A673 (cell line): ENCODE measurements at regions not wholly inside any gene's neighbourhood (a gene's known extent, or its start where the extent isn't known, plus 50 kb on each side); places are given as distances from the start of the nearest gene placed in this dataset.

Experiments used
- BruUV-seq: library from RNA; stranded (reverse); fragments of 400-500 nt; replicated peaks from 2 replicates; lab custom pipeline; 2021; lab: Mats Ljungman, UMichigan
- CTCF ChIA-PET: fragments of 300-600 bp; sonication (Branson Sonifier 250); formaldehyde crosslinking; loops from one replicate; lab custom pipeline; 2022; ENCODE audit warnings: antibody characterized with exemption; lab: Charles Lee
- POLR2A ChIA-PET: fragments of 300-600 bp; sonication (Branson Sonifier 250); formaldehyde crosslinking; loops from one replicate; lab custom pipeline; 2022; ENCODE audit warnings: antibody characterized with exemption; ENCODE audit not compliant: low non-redundant PET; lab: Charles Lee
- DNase-seq: peaks from one replicate; pipeline ENCODE4 v3.0.0-alpha.2; 2015; ENCODE audit warnings: low spot score
- H3K27ac ChIP-seq: fragments of 200-600 bp; sonication (generic); 2 replicates; pipeline ENCODE4 v1.5.1; 2016; ENCODE audit warnings: mixed run types, low read depth, mild to moderate bottlenecking, mixed read lengths, antibody characterized with exemption, low read length; ENCODE audit not compliant: poor library complexity, severe bottlenecking
- H3K27me3 ChIP-seq: fragments of 200-600 bp; sonication (generic); replicated peaks from 2 replicates; pipeline ENCODE4 v1.6.1; 2017; ENCODE audit warnings: mixed run types, low read depth, mild to moderate bottlenecking, mixed read lengths, antibody characterized with exemption, low read length; ENCODE audit not compliant: insufficient read depth, poor library complexity
- H3K36me3 ChIP-seq: fragments of 200-600 bp; sonication (generic); 2 replicates; pipeline ENCODE4 v1.6.1; 2016; ENCODE audit warnings: mixed run types, mild to moderate bottlenecking, mixed read lengths, antibody characterized with exemption, low read length; ENCODE audit not compliant: insufficient read depth, poor library complexity, severe bottlenecking
- H3K4me1 ChIP-seq: fragments of 200-600 bp; sonication (generic); 2 replicates; pipeline ENCODE4 v1.6.1; 2017; ENCODE audit warnings: mixed run types, mild to moderate bottlenecking, mixed read lengths, antibody characterized with exemption, low read length; ENCODE audit not compliant: insufficient read depth, poor library complexity, severe bottlenecking
- H3K4me3 ChIP-seq: fragments of 200-600 bp; sonication (generic); 2 replicates; pipeline ENCODE4 v1.5.1; 2016; ENCODE audit warnings: low read depth, mixed run types, mild to moderate bottlenecking, mixed read lengths, low read length; ENCODE audit not compliant: poor library complexity, severe bottlenecking
- H3K9me3 ChIP-seq: fragments of 200-600 bp; sonication (generic); 2 replicates; pipeline ENCODE4 v1.6.1; 2016; ENCODE audit warnings: mixed run types, low read depth, mild to moderate bottlenecking, mixed read lengths, antibody characterized with exemption, low read length; ENCODE audit not compliant: poor library complexity, severe bottlenecking
- CTCF ChIP-seq: fragments of 300-800, 200-600 bp; sonication (generic); conservative IDR thresholded peaks from 2 replicates; pipeline ENCODE4 v1.5.1; 2017; ENCODE audit warnings: low read depth, mild to moderate bottlenecking, antibody characterized with exemption, low read length, moderate library complexity, mixed read lengths
- EZH2 ChIP-seq: fragments of 200-600 bp; sonication (generic); IDR thresholded peaks from 2 replicates; pipeline ENCODE4 v1.6.1; 2017; ENCODE audit warnings: borderline replicate concordance, low read depth, mild to moderate bottlenecking, mixed read lengths, antibody characterized with exemption, low read length; ENCODE audit not compliant: poor library complexity, severe bottlenecking
- intact Hi-C: fragments of 100-400 bp; cut with micrococcal nuclease; formaldehyde crosslinking; loops from one replicate; pipeline ENCODE4 v1.10.0; 2022; ENCODE audit not compliant: unreplicated experiment

DNA sequence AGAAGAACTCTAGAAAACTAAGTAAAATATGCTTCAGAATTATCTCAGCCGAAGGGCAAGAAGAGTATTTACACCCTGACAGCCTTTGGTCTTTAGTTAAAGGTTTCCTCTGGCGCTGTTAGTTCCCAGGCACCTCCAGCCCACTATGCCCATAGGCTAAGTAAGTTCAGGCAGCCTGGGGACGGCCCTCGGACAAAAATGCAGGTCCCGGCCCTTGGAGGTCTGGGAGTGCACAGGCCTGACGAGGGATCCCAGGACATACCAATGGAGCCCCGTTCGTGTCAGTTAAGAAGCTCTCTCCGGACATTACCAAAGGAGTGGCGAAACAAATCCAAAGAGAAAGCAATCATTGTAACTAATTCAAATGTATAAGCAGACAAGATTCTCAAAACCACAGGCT lies 311.8 kb downstream of the CD83 start:
- Histone ChIP-seq H3K4me1 (no peaks in the 10 kb centered on the region), H3K27me3 (no peaks in the 10 kb centered on the region), H3K27ac (no peak overlapping the region), H3K36me3 (no peaks in the 10 kb centered on the region), H3K4me3 (no peak overlapping the region), H3K9me3 (no peaks in the 10 kb centered on the region)
- no peak for TF ChIP-seq CTCF
- no peak for TF ChIP-seq EZH2
- BruUV-seq: no TSS peak
- no peak for DNase-seq
- ChIA-PET POLR2A (no interaction called here), CTCF (no interaction called here)
- intact Hi-C loops: no loop called here

DNA sequence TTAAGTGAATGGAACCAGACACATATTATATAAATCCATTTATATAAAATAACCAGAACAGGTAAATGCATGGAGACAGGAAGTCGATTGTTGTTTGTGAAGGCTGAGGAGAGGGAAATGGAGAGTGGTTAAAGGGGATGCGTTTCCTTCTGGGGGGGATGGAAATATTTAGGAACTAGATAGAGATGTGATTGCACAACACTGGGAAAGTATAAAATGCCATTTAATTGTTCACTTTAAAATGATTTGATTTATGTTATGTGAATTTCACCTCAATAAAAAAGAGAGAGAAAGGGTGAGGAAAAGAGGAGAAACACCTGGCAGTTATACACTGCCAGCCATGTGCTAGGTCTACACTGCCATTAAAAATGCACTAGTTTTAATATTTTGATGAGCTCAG lies 312.6 kb downstream of the CD83 start:
- POLR2A ChIA-PET: no interaction called here
- H3K27me3 ChIP-seq: no peaks in the 10 kb centered on the region
- no peaks in the 10 kb centered on the region for H3K4me1 ChIP-seq
- intact Hi-C loops: no loop called here
- H3K36me3 ChIP-seq: no peaks in the 10 kb centered on the region
- CTCF ChIA-PET: no interaction called here
- no peaks in the 10 kb centered on the region for H3K9me3 ChIP-seq
- no peak overlapping the region for H3K4me3 ChIP-seq
- H3K27ac ChIP-seq: no peak overlapping the region
- no peak for DNase-seq
- BruUV-seq: no TSS peak
- TF ChIP-seq EZH2 (no peak), CTCF (no peak)

DNA sequence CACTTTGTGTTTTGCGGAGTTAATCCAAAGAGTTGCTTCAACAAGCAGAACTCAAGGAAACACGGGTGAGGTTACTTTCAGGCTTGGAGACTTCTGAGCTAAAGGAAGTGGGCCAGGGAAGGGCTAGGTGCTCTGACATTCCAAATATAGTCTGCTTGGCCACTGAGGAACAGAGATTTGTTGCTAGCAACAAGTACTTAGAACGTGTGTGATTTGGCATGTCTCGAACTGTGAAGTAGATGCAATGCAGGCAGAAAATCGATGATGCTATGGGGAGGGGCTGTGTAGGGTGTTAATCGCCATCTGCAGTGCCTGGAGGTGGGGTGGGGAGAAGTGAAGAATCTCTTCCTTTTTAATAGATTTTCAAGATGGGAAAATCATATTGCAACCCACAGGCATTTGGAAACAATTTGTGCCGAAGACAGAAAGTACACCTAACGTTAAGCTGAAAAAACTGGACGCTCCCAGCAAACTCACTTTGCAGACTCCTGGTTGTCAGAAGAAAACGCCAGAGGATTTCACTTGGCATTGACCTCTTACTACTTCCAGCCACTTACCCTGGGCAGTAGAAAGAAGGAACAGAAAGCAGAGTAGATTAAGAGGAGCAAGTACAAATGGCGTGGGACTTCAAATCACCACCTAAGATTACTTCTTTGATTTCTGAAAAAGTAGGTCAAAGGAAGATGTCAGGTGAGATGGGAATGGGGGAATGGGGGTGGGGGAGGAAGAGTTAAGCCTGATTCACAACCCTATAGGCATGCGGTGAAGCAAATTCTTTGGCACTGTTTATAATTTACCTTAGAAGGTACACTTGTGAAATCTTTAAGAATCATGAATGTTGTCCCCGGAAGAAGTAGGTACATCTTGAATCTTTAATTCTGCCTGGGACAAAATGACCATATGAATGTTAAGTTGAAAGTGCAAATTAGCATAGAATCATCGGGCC lies 314.1 kb downstream of the CD83 start:
- Histone ChIP-seq H3K9me3 (no peaks in the 10 kb centered on the region), H3K27ac (no peak overlapping the region), H3K4me1 (no peaks in the 10 kb centered on the region), H3K36me3 (no peaks in the 10 kb centered on the region), H3K4me3 (no peak overlapping the region), H3K27me3 (no peaks in the 10 kb centered on the region)
- no peak for DNase-seq
- TF ChIP-seq EZH2 (no peak), CTCF (no peak)
- no TSS peak for BruUV-seq
- intact Hi-C loops: no loop called here
- ChIA-PET CTCF (no interaction called here), POLR2A (no interaction called here)
